ENCODE measurements at regions not wholly inside any gene's neighbourhood (a gene's known extent, or its start where the extent isn't known, plus 50 kb on each side); places are given as distances from the start of the nearest gene placed in this dataset.

GRCh38 chr7:24480501-24480900 is 92.8 kb upstream of the PALS2 start:
- no peak for TF ChIP-seq CTCF (conservative IDR thresholded peaks at IDR 0.05; ENCODE audit: low read depth, low read length)
- no peak overlapping the region for H3K4me3 ChIP-seq (ENCODE audit: low read length)
- no peak for DNase-seq (ENCODE audit: low read depth)

- H3K4me3 ChIP-seq (ENCODE audit: low read length): no peak overlapping the region
- no peak for DNase-seq (ENCODE audit: low read depth)
- no peak for TF ChIP-seq CTCF (conservative IDR thresholded peaks at IDR 0.05; ENCODE audit: low read depth, low read length)
These were observed 89.4 kb upstream of the PALS2 start for GRCh38 chr7:24483804-24484203.

- H3K4me3 ChIP-seq (ENCODE audit: low read length): no peak overlapping the region
- DNase-seq (ENCODE audit: low read depth): no peak
- no peak for TF ChIP-seq CTCF (conservative IDR thresholded peaks at IDR 0.05; ENCODE audit: low read depth, low read length)
These were observed 80.7 kb upstream of the PALS2 start for GRCh38 chr7:24492576-24492975.

- no peak overlapping the region for H3K4me3 ChIP-seq (ENCODE audit: low read length)
- DNase-seq (ENCODE audit: low read depth): no peak
- no peak for TF ChIP-seq CTCF (conservative IDR thresholded peaks at IDR 0.05; ENCODE audit: low read depth, low read length)
These were observed 78.4 kb upstream of the PALS2 start for GRCh38 chr7:24494832-24495231.

GRCh38 chr7:24496036-24496435 is 77.2 kb upstream of the PALS2 start:
- DNase-seq (ENCODE audit: low read depth): no peak
- no peak for TF ChIP-seq CTCF (conservative IDR thresholded peaks at IDR 0.05; ENCODE audit: low read depth, low read length)
- H3K4me3 ChIP-seq (ENCODE audit: low read length): no peak overlapping the region

- H3K4me3 ChIP-seq (ENCODE audit: low read length): no peak overlapping the region
- TF ChIP-seq CTCF (conservative IDR thresholded peaks at IDR 0.05; ENCODE audit: low read depth, low read length): no peak
- no peak for DNase-seq (ENCODE audit: low read depth)
These were observed 74.8 kb upstream of the PALS2 start for GRCh38 chr7:24498439-24498838.

GRCh38 chr7:24499871-24500270 is 73.4 kb upstream of the PALS2 start:
- no peak for TF ChIP-seq CTCF (conservative IDR thresholded peaks at IDR 0.05; ENCODE audit: low read depth, low read length)
- no peak for DNase-seq (ENCODE audit: low read depth)
- no peak overlapping the region for H3K4me3 ChIP-seq (ENCODE audit: low read length)

Data from retinal pigment epithelial cell (primary cell).